ENCODE measurements at regions not wholly inside any gene's neighbourhood (a gene's known extent, or its start where the extent isn't known, plus 50 kb on each side); places are given as distances from the start of the nearest gene placed in this dataset.

DNA sequence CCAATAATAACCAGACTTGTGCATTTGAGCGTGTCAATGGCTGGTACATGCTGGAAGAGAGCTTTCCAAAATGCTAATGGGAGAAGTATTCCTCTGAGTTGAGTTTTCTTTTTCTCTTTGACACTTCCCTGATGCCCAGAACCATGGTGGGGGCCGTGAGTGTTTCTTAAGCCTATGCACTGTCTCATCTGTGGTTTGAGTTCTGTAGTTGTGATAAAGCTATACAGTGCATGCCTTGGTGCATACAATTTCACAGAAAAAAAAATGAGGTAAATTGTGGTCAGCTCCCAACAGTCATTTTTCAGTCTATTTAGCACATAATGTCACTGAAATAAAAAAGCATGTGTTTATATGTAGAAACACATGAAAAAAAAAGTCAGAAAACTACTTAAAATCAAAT lies 204.8 kb downstream of the HDGFL1 start:
- TF ChIP-seq, protein P1, sequence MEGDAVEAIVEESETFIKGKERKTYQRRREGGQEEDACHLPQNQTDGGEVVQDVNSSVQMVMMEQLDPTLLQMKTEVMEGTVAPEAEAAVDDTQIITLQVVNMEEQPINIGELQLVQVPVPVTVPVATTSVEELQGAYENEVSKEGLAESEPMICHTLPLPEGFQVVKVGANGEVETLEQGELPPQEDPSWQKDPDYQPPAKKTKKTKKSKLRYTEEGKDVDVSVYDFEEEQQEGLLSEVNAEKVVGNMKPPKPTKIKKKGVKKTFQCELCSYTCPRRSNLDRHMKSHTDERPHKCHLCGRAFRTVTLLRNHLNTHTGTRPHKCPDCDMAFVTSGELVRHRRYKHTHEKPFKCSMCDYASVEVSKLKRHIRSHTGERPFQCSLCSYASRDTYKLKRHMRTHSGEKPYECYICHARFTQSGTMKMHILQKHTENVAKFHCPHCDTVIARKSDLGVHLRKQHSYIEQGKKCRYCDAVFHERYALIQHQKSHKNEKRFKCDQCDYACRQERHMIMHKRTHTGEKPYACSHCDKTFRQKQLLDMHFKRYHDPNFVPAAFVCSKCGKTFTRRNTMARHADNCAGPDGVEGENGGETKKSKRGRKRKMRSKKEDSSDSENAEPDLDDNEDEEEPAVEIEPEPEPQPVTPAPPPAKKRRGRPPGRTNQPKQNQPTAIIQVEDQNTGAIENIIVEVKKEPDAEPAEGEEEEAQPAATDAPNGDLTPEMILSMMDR (IDR thresholded peaks at IDR 0.05): no peak
- TF ChIP-seq EP300 (IDR thresholded peaks at IDR 0.05): no peak
- no peak for TF ChIP-seq POLR2A (IDR thresholded peaks at IDR 0.05)

All from tibial nerve (tissue), 4 donors.